ENCODE measurements at regions not wholly inside any gene's neighbourhood (a gene's known extent, or its start where the extent isn't known, plus 50 kb on each side); places are given as distances from the start of the nearest gene placed in this dataset.
"Not testable (repeated sequence)": the region's sequence is repeated elsewhere in the genome, so short reads cannot be mapped to it uniquely, and the experiment has no call there.

GRCh38 chr6:90893400-90893799 lies 306.5 kb upstream of the MAP3K7 start:
- H3K9me3 ChIP-seq (ENCODE audit: insufficient read depth, low read length) = no peaks in the 10 kb centered on the region
- no peaks in the 10 kb centered on the region for H3K36me3 ChIP-seq (ENCODE audit: insufficient read depth, insufficient read length, low read length)
- DNase-seq (ENCODE audit: low read depth, low spot score) = no peak
- no peak overlapping the region for H3K4me3 ChIP-seq (ENCODE audit: insufficient read length, low read depth)
- H3K27me3 ChIP-seq (ENCODE audit: insufficient read depth, insufficient read length) = no peaks in the 10 kb centered on the region
- H3K4me1 ChIP-seq (ENCODE audit: insufficient read depth, insufficient read length) = no peaks in the 10 kb centered on the region
- no peak for TF ChIP-seq SUZ12 (IDR thresholded peaks at IDR 0.05; ENCODE audit: extremely low read depth, insufficient read depth, insufficient read length)
- no peak for TF ChIP-seq YY1 (IDR thresholded peaks at IDR 0.05; ENCODE audit: insufficient read depth, insufficient read length)
- TF ChIP-seq ZNF274 (IDR thresholded peaks at IDR 0.05; ENCODE audit: low read depth, low read length) = no peak
- no peak overlapping the region for H3K9ac ChIP-seq (ENCODE audit: insufficient read length, low read depth)

- Histone ChIP-seq H3K9ac (ENCODE audit: insufficient read length, low read depth) (no peak overlapping the region), H3K9me3 (ENCODE audit: insufficient read depth, low read length) (no peaks in the 10 kb centered on the region), H3K36me3 (ENCODE audit: insufficient read depth, insufficient read length, low read length) (no peaks in the 10 kb centered on the region), H3K27me3 (ENCODE audit: insufficient read depth, insufficient read length) (no peaks in the 10 kb centered on the region), H3K4me1 (ENCODE audit: insufficient read depth, insufficient read length) (no peaks in the 10 kb centered on the region), H3K4me3 (ENCODE audit: insufficient read length, low read depth) (no peak overlapping the region)
- no peak for DNase-seq (ENCODE audit: low read depth, low spot score)
- TF ChIP-seq ZNF274 (IDR thresholded peaks at IDR 0.05; ENCODE audit: low read depth, low read length) = no peak
- TF ChIP-seq SUZ12 (IDR thresholded peaks at IDR 0.05; ENCODE audit: extremely low read depth, insufficient read depth, insufficient read length) = no peak
These were observed 305.4 kb upstream of the MAP3K7 start for GRCh38 chr6:90892271-90892670.

DNA sequence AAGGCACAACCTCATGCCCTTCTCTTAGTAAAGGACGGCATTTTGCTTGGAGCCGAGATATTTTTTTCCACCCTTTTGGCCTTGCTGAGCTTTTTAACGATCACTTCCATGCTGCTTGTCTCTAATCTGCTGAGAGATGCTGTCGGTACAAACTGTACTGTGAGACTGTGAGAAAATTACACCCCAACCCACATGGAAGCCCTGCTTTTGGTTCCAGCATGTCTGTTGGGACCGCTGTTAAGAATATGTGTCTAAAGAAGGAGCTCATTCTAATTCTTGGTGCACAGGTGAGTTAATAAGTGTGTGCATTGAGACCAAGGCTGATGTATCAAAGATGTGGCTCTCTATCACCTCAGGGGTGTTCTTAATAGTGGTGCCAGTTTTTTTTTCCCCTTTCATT lies 304.5 kb upstream of the MAP3K7 start:
- Histone ChIP-seq H3K27me3 (ENCODE audit: insufficient read depth, insufficient read length) (no peaks in the 10 kb centered on the region), H3K9ac (ENCODE audit: insufficient read length, low read depth) (no peak overlapping the region), H3K9me3 (ENCODE audit: insufficient read depth, low read length) (no peaks in the 10 kb centered on the region), H3K4me1 (ENCODE audit: insufficient read depth, insufficient read length) (no peaks in the 10 kb centered on the region), H3K36me3 (ENCODE audit: insufficient read depth, insufficient read length, low read length) (no peaks in the 10 kb centered on the region), H3K4me3 (ENCODE audit: insufficient read length, low read depth) (no peak overlapping the region)
- TF ChIP-seq YY1 (IDR thresholded peaks at IDR 0.05; ENCODE audit: insufficient read depth, insufficient read length) (no peak), SUZ12 (IDR thresholded peaks at IDR 0.05; ENCODE audit: extremely low read depth, insufficient read depth, insufficient read length) (no peak), ZNF274 (IDR thresholded peaks at IDR 0.05; ENCODE audit: low read depth, low read length) (no peak)
- no peak for DNase-seq (ENCODE audit: low read depth, low spot score)

DNA sequence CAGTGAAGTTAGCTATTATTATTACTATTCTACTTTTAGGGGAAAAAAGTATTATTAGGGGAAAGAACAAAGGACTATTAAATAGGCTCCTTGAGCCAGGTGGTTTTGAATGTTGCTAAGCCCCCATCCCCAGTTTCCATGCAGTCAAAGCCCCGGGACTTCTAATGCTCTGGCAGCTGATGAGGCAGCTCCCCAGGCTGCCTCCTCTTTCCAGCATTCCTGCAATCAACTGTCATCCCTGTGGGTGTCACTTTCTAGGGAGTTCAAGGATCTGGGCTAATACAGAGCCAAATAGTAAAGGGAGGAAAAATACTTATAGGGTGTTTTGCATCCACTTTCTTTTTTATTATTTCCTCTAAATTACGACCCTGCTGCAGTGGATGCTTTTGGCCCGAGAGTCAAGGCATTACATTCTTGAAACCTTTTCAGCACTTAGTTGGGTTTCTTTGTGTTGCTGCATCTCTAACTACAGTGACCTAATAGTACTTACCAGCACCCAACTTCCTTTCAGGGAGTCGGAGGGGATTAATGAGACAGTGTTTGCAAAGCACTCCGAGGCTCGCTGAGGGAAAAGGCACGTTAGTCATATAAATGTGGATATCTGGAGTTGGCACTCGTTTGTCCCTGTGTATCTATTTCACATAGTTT lies 303.9 kb upstream of the MAP3K7 start:
- Histone ChIP-seq H3K4me3 (ENCODE audit: insufficient read length, low read depth) (no peak overlapping the region), H3K9me3 (ENCODE audit: insufficient read depth, low read length) (no peaks in the 10 kb centered on the region), H3K4me1 (ENCODE audit: insufficient read depth, insufficient read length) (no peaks in the 10 kb centered on the region), H3K9ac (ENCODE audit: insufficient read length, low read depth) (no peak overlapping the region), H3K36me3 (ENCODE audit: insufficient read depth, insufficient read length, low read length) (no peaks in the 10 kb centered on the region), H3K27me3 (ENCODE audit: insufficient read depth, insufficient read length) (no peaks in the 10 kb centered on the region)
- TF ChIP-seq ZNF274 (IDR thresholded peaks at IDR 0.05; ENCODE audit: low read depth, low read length) = no peak
- no peak for TF ChIP-seq YY1 (IDR thresholded peaks at IDR 0.05; ENCODE audit: insufficient read depth, insufficient read length)
- TF ChIP-seq SUZ12 (IDR thresholded peaks at IDR 0.05; ENCODE audit: extremely low read depth, insufficient read depth, insufficient read length) = no peak
- no peak for DNase-seq (ENCODE audit: low read depth, low spot score)

- no peak for TF ChIP-seq YY1 (IDR thresholded peaks at IDR 0.05; ENCODE audit: insufficient read depth, insufficient read length)
- TF ChIP-seq SUZ12 (IDR thresholded peaks at IDR 0.05; ENCODE audit: extremely low read depth, insufficient read depth, insufficient read length) = no peak
- TF ChIP-seq ZNF274 (IDR thresholded peaks at IDR 0.05; ENCODE audit: low read depth, low read length) = no peak
- H3K27me3 ChIP-seq (ENCODE audit: insufficient read depth, insufficient read length) = no peaks in the 10 kb centered on the region
- 0 out of 2 replicates have a peak, but pooled peaks cover 12% of the 10 kb centered on the region for H3K9me3 ChIP-seq (ENCODE audit: insufficient read depth, low read length)
- H3K4me1 ChIP-seq (ENCODE audit: insufficient read depth, insufficient read length) = no peaks in the 10 kb centered on the region
- H3K36me3 ChIP-seq (ENCODE audit: insufficient read depth, insufficient read length, low read length) = no peaks in the 10 kb centered on the region
- H3K4me3 ChIP-seq (ENCODE audit: insufficient read length, low read depth) = no peak overlapping the region
- no peak overlapping the region for H3K9ac ChIP-seq (ENCODE audit: insufficient read length, low read depth)
- no peak for DNase-seq (ENCODE audit: low read depth, low spot score)
These were observed 300.9 kb upstream of the MAP3K7 start for GRCh38 chr6:90887764-90888163.

GRCh38 chr6:90885611-90886056 lies 298.8 kb upstream of the MAP3K7 start:
- DNase-seq (ENCODE audit: low read depth, low spot score) = no peak
- Histone ChIP-seq H3K4me3 (ENCODE audit: insufficient read length, low read depth) (no peak overlapping the region), H3K36me3 (ENCODE audit: insufficient read depth, insufficient read length, low read length) (no peaks in the 10 kb centered on the region), H3K9me3 (ENCODE audit: insufficient read depth, low read length) (0 out of 2 replicates have a peak, but pooled peaks cover 12% of the 10 kb centered on the region), H3K4me1 (ENCODE audit: insufficient read depth, insufficient read length) (no peaks in the 10 kb centered on the region), H3K9ac (ENCODE audit: insufficient read length, low read depth) (no peak overlapping the region), H3K27me3 (ENCODE audit: insufficient read depth, insufficient read length) (no peaks in the 10 kb centered on the region)
- no peak for TF ChIP-seq ZNF274 (IDR thresholded peaks at IDR 0.05; ENCODE audit: low read depth, low read length)
- no peak for TF ChIP-seq YY1 (IDR thresholded peaks at IDR 0.05; ENCODE audit: insufficient read depth, insufficient read length)
- no peak for TF ChIP-seq SUZ12 (IDR thresholded peaks at IDR 0.05; ENCODE audit: extremely low read depth, insufficient read depth, insufficient read length)

- 0 out of 2 replicates have a peak, but pooled peaks cover 12% of the 10 kb centered on the region for H3K9me3 ChIP-seq (ENCODE audit: insufficient read depth, low read length)
- H3K4me1 ChIP-seq (ENCODE audit: insufficient read depth, insufficient read length); H3K27me3 ChIP-seq (ENCODE audit: insufficient read depth, insufficient read length); H3K36me3 ChIP-seq (ENCODE audit: insufficient read depth, insufficient read length, low read length); DNase-seq (ENCODE audit: low read depth, low spot score); H3K9ac ChIP-seq (ENCODE audit: insufficient read length, low read depth); H3K4me3 ChIP-seq (ENCODE audit: insufficient read length, low read depth): not testable (repeated sequence)
These were observed 298.3 kb upstream of the MAP3K7 start for GRCh38 chr6:90885137-90885536.
